Heart right ventricle (tissue), 16 donors: ENCODE measurements at regions not wholly inside any gene's neighbourhood (a gene's known extent, or its start where the extent isn't known, plus 50 kb on each side); places are given as distances from the start of the nearest gene placed in this dataset.
A peak's percentile ranks its signal among the peaks of the same experiment; 100 is the strongest.

Experiments
- ATAC-seq, 8 donors: fragments of 200-7000 bp; cut with Tn5 transposase; one replicate each; pipeline ENCODE4 v1.9.1; 2020; ENCODE audit warnings: mild to moderate bottlenecking in 8 of 8, moderate library complexity in 8 of 8, moderate number of reproducible peaks in 1 of 8
- DNase-seq, 2 donors: peaks; one replicate each; pipeline ENCODE4 v3.0.0-alpha.2; 2020
- H3K27ac ChIP-seq, 10 donors: fragments of 200-600 bp; sonication (generic) in 2 of 10; one replicate each; pipeline versions ENCODE4 v1.5.0 to v1.8.0; 2020 to 2022; ENCODE audit warnings: mild to moderate bottlenecking in 3 of 10
- H3K27me3 ChIP-seq, 7 donors: fragments of 200-600 bp; one replicate each; pipeline ENCODE4 v1.8.0; 2021 to 2022; ENCODE audit warnings: mild to moderate bottlenecking in 2 of 7
- H3K36me3 ChIP-seq, 9 donors: fragments of 200-600 bp; sonication (generic) in 1 of 9; one replicate each; pipeline versions ENCODE4 v1.5.0 to v1.8.0; 2020 to 2022; ENCODE audit warnings: mild to moderate bottlenecking in 2 of 9
- H3K4me1 ChIP-seq, 9 donors: fragments of 200-600 bp; sonication (generic) in 1 of 9; one replicate each; pipeline versions ENCODE4 v1.5.0 to v1.8.0; 2020 to 2022; ENCODE audit warnings: mild to moderate bottlenecking in 4 of 9
- H3K4me3 ChIP-seq, 10 donors: fragments of 200-600 bp; sonication (generic) in 2 of 10; one replicate each; pipeline versions ENCODE4 v1.5.0 to v1.8.0; 2020 to 2022; ENCODE audit warnings: mild to moderate bottlenecking in 7 of 10, moderate library complexity in 2 of 10
- H3K9me3 ChIP-seq, 11 donors: fragments of 200-600 bp in 10 of 11; sonication (generic) in 2 of 11; one replicate each; pipeline versions ENCODE4 v1.5.0 to v1.8.0; 2013 to 2022; ENCODE audit warnings: mild to moderate bottlenecking in 2 of 11, control low read depth in 1 of 11, moderate library complexity in 1 of 11
- CTCF ChIP-seq, 9 donors: fragments of 200-600 bp; sonication (generic) in 2 of 9; IDR thresholded peaks; one replicate each; pipeline versions ENCODE4 v1.5.0 to v1.8.0; 2021 to 2022; ENCODE audit warnings: antibody characterized with exemption in 9 of 9, mild to moderate bottlenecking in 5 of 9, moderate library complexity in 1 of 9
- WGBS, 2 donors: extraction: QIAGEN DNeasy Blood & Tissue Kit; methylation state at CpG; one replicate each; pipeline ENCODE4 v1.1.7; 2013; ENCODE audit warnings: inconsistent platforms in 1 of 2; 5-methylcytosine and 5-hydroxymethylcytosine counted together
- intact Hi-C, 10 donors: fragments of 100-400 bp; cut with DNase I; formaldehyde crosslinking; loops; one replicate each; pipeline versions ENCODE4 v1.11.1 to v1.14.2; 2022
- donor health status: Arrhythmogenic right ventricular cardiomyopathy.
- donor health status: ischemic (EF 13 %, LVEDD 7.1; RV severe dilation, severe dysfunction).
- donor health status: healthy with polysubstance abuse.
- donor health status: DM: no; HTN: yes; CAD: no.
- donor health status: DM: no; HTN: no; CAD: no.
- donor health status: ischemic (EF 25% LVEDD 6.9; RV normal size, moderate dysfunction).
- donor health status: ischemic (EF 25% LVEDD 5.7; RV mildly dilated, moderate dysfunction).
- donor health status: healthy.
- donor health status: DM: yes; HTN: yes; CAD: no.
- donor health status: Ischemic cardiomyopathy.
- donor health status: ischemic (EF 35%, LVEDD 5.7; RV mildly dilated, moderate dysfunction).
- donor health status: nonischemic (EF 11% LVEDD 7.7; RV severe dilation, severe dysfunction).
- donor health status: DM: yes; HTN: yes; CAD: no.
- donor health status: PGD.
- donor health status: ischemic (EF 29% LVEDD 5.4; RV normal size, mild dysfunction).
- donor health status: nonischemic (EF 23%, LVEDD 6.1; RV moderate dilation, normal function).

- Histone ChIP-seq H3K27ac (no peak overlapping the region), H3K9me3 (no peaks in the 10 kb centered on the region), H3K4me3 (no peak overlapping the region), H3K4me1 (no peaks in the 10 kb centered on the region), H3K36me3 (no peaks in the 10 kb centered on the region), H3K27me3 (no peaks in the 10 kb centered on the region)
- DNase-seq (no peak), ATAC-seq (peak in 1 of 8 donors; percentile 41)
- intact Hi-C loops, result no loop called here
- no peak for TF ChIP-seq CTCF (IDR thresholded peaks at IDR 0.05)
- 72 to 76% methylated on average over 7 of the region's 7 CpGs for WGBS, 2 donors
Measured at GRCh38 chr2:18265614-18266586, 294.6 kb downstream of the RDH14 start.

GRCh38 chr2:18262601-18263000 is 297.9 kb downstream of the RDH14 start:
- intact Hi-C loops, result no loop called here

GRCh38 chr2:18253686-18254197 is 306.7 kb downstream of the RDH14 start:
- 90 to 91% methylated on average over 5 of the region's 5 CpGs for WGBS, 2 donors
- no peak for TF ChIP-seq CTCF (IDR thresholded peaks at IDR 0.05)
- H3K9me3 ChIP-seq, result peaks cover 0 to 10% (median 0%) of the 10 kb centered on the region in 11 donors

More at GRCh38 chr2:18262601-18263000, 297.9 kb downstream of the RDH14 start:
- Histone ChIP-seq H3K4me3 (peak overlapping the region in 1 of 10 donors; percentile 4), H3K36me3 (no peaks in the 10 kb centered on the region), H3K4me1 (no peaks in the 10 kb centered on the region), H3K27ac (no peak overlapping the region), H3K27me3 (no peaks in the 10 kb centered on the region), H3K9me3 (no peaks in the 10 kb centered on the region)
- WGBS, 2 donors, result 40 to 53% methylated on average over 3 to 4 of the region's 4 CpGs
- ATAC-seq (no peak), DNase-seq (no peak)
- TF ChIP-seq CTCF (IDR thresholded peaks at IDR 0.05), result no peak

GRCh38 chr2:18251486-18251885 is 309.0 kb downstream of the RDH14 start:
- Histone ChIP-seq H3K36me3 (no peaks in the 10 kb centered on the region), H3K27ac (no peak overlapping the region), H3K4me1 (peaks cover 0 to 2% (median 0%) of the 10 kb centered on the region in 9 donors), H3K4me3 (no peak overlapping the region), H3K9me3 (no peaks in the 10 kb centered on the region), H3K27me3 (no peaks in the 10 kb centered on the region)
- no peak for ATAC-seq
- TF ChIP-seq CTCF (IDR thresholded peaks at IDR 0.05), result no peak
- intact Hi-C loops, result no loop called here
- DNase-seq, result no peak
- 71 to 81% methylated on average over 2 of the region's 2 CpGs for WGBS, 2 donors

More at GRCh38 chr2:18253686-18254197, 306.7 kb downstream of the RDH14 start:
- no peak for DNase-seq
- Histone ChIP-seq H3K36me3 (no peaks in the 10 kb centered on the region), H3K4me1 (no peaks in the 10 kb centered on the region), H3K4me3 (no peak overlapping the region), H3K27ac (no peak overlapping the region), H3K27me3 (no peaks in the 10 kb centered on the region)
- ATAC-seq, result no peak
- intact Hi-C loops, result no loop called here
